Glomerular visceral epithelial cell (primary cell): ENCODE measurements at regions not wholly inside any gene's neighbourhood (a gene's known extent, or its start where the extent isn't known, plus 50 kb on each side); places are given as distances from the start of the nearest gene placed in this dataset.

ENCODE experiments used
- DNase-seq: peaks from one replicate; pipeline ENCODE4 v3.0.0-alpha.2; 2016; ENCODE audit errors: extremely low spot score

- DNase-seq: no peak
Observed at GRCh38 chr12:61011767-61012423, 1248.3 kb upstream of the USP15 start.

GRCh38 chr12:61018571-61018970, 1241.6 kb upstream of the USP15 start:
- DNase-seq: no peak

- DNase-seq: no peak
Observed at GRCh38 chr12:61023231-61023630, 1237.0 kb upstream of the USP15 start.

GRCh38 chr12:61029516-61029915, 1230.7 kb upstream of the USP15 start:
- DNase-seq: no peak

GRCh38 chr12:61037792-61038191, 1222.4 kb upstream of the USP15 start:
- DNase-seq: peak; percentile 4

- no peak for DNase-seq
Observed at GRCh38 chr12:61043838-61044237, 1216.4 kb upstream of the USP15 start.

- DNase-seq: no peak
Observed at GRCh38 chr12:61044766-61045165, 1215.4 kb upstream of the USP15 start.

GRCh38 chr12:61070640-61071414, 1189.4 kb upstream of the USP15 start:
- no peak for DNase-seq

GRCh38 chr12:61072717-61073116, 1187.5 kb upstream of the USP15 start:
- DNase-seq: no peak

GRCh38 chr12:61095111-61095510, 1165.1 kb upstream of the USP15 start:
- no peak for DNase-seq

- no peak for DNase-seq
Observed at GRCh38 chr12:61098031-61098580, 1162.1 kb upstream of the USP15 start.

GRCh38 chr12:61107118-61107517, 1153.1 kb upstream of the USP15 start:
- DNase-seq: no peak

GRCh38 chr12:61111218-61111617, 1149.0 kb upstream of the USP15 start:
- no peak for DNase-seq

GRCh38 chr12:61137677-61138414, 1122.4 kb upstream of the USP15 start:
- DNase-seq: no peak

GRCh38 chr12:61138415-61138759, 1121.8 kb upstream of the USP15 start:
- DNase-seq: no peak

- peak; percentile 1 for DNase-seq
Observed at GRCh38 chr12:61161961-61162360, 1098.2 kb upstream of the USP15 start.

GRCh38 chr12:61188801-61189595, 1071.2 kb upstream of the USP15 start:
- no peak for DNase-seq

- DNase-seq: no peak
Observed at GRCh38 chr12:61213646-61214045, 1046.6 kb upstream of the USP15 start.

GRCh38 chr12:61220337-61220736, 1039.9 kb upstream of the USP15 start:
- DNase-seq: peak; percentile 5

- DNase-seq: no peak
Observed at GRCh38 chr12:61232040-61232439, 1028.2 kb upstream of the USP15 start.

GRCh38 chr12:61250303-61250702, 1009.9 kb upstream of the USP15 start:
- DNase-seq: no peak

- DNase-seq: no peak
Observed at GRCh38 chr12:61251076-61251475, 1009.1 kb upstream of the USP15 start.
